ENCODE measurements at regions not wholly inside any gene's neighbourhood (a gene's known extent, or its start where the extent isn't known, plus 50 kb on each side); places are given as distances from the start of the nearest gene placed in this dataset.

- Histone ChIP-seq H3K4me1 (ENCODE audit: control insufficient read depth in 3 of 3, insufficient read depth in 3 of 3, low read length in 3 of 3) (peaks cover 0 to 14% (median 10%) of the 10 kb centered on the region in 3 donors), H3K9ac (ENCODE audit: low read depth in 1 of 3, low read length in 3 of 3) (no peak overlapping the region), H3K4me3 (ENCODE audit: low read length in 3 of 3) (no peak overlapping the region), H3K27ac (ENCODE audit: low read depth, low read length) (no peak overlapping the region), H3K9me3 (ENCODE audit: control insufficient read depth in 3 of 3, low read length in 3 of 3) (no peaks in the 10 kb centered on the region), H3K27me3 (ENCODE audit: control insufficient read depth in 3 of 3, insufficient read depth in 3 of 3, low read length in 3 of 3) (peaks cover 0 to 6% (median 0%) of the 10 kb centered on the region in 3 donors), H3K36me3 (ENCODE audit: control insufficient read depth in 3 of 3, insufficient read depth in 3 of 3, low read length in 3 of 3) (no peaks in the 10 kb centered on the region)
Observed at GRCh38 chrX:39070009-39070408, 268.8 kb downstream of the MID1IP1 start.

GRCh38 chrX:39073131-39073530 lies 271.9 kb downstream of the MID1IP1 start:
- no peaks in the 10 kb centered on the region for H3K36me3 ChIP-seq (ENCODE audit: control insufficient read depth in 3 of 3, insufficient read depth in 3 of 3, low read length in 3 of 3)
- no peaks in the 10 kb centered on the region for H3K4me1 ChIP-seq (ENCODE audit: control insufficient read depth in 3 of 3, insufficient read depth in 3 of 3, low read length in 3 of 3)
- H3K27me3 ChIP-seq (ENCODE audit: control insufficient read depth in 3 of 3, insufficient read depth in 3 of 3, low read length in 3 of 3) = peaks cover 0 to 3% (median 0%) of the 10 kb centered on the region in 3 donors
- no peak overlapping the region for H3K27ac ChIP-seq (ENCODE audit: low read depth, low read length)
- no peaks in the 10 kb centered on the region for H3K9me3 ChIP-seq (ENCODE audit: control insufficient read depth in 3 of 3, low read length in 3 of 3)
- no peak overlapping the region for H3K9ac ChIP-seq (ENCODE audit: low read depth in 1 of 3, low read length in 3 of 3)
- H3K4me3 ChIP-seq (ENCODE audit: low read length in 3 of 3) = no peak overlapping the region

GRCh38 chrX:39096599-39096998 lies 295.3 kb downstream of the MID1IP1 start:
- Histone ChIP-seq H3K4me1 (ENCODE audit: control insufficient read depth in 3 of 3, insufficient read depth in 3 of 3, low read length in 3 of 3) (no peaks in the 10 kb centered on the region), H3K27me3 (ENCODE audit: control insufficient read depth in 3 of 3, insufficient read depth in 3 of 3, low read length in 3 of 3) (no peaks in the 10 kb centered on the region), H3K9me3 (ENCODE audit: control insufficient read depth in 3 of 3, low read length in 3 of 3) (no peaks in the 10 kb centered on the region), H3K36me3 (ENCODE audit: control insufficient read depth in 3 of 3, insufficient read depth in 3 of 3, low read length in 3 of 3) (no peaks in the 10 kb centered on the region), H3K27ac (ENCODE audit: low read depth, low read length) (no peak overlapping the region), H3K4me3 (ENCODE audit: low read length in 3 of 3) (no peak overlapping the region), H3K9ac (ENCODE audit: low read depth in 1 of 3, low read length in 3 of 3) (no peak overlapping the region)

- Histone ChIP-seq H3K9me3 (ENCODE audit: control insufficient read depth in 3 of 3, low read length in 3 of 3) (no peaks in the 10 kb centered on the region), H3K4me1 (ENCODE audit: control insufficient read depth in 3 of 3, insufficient read depth in 3 of 3, low read length in 3 of 3) (no peaks in the 10 kb centered on the region), H3K4me3 (ENCODE audit: low read length in 3 of 3) (no peak overlapping the region), H3K27me3 (ENCODE audit: control insufficient read depth in 3 of 3, insufficient read depth in 3 of 3, low read length in 3 of 3) (no peaks in the 10 kb centered on the region), H3K9ac (ENCODE audit: low read depth in 1 of 3, low read length in 3 of 3) (no peak overlapping the region), H3K27ac (ENCODE audit: low read depth, low read length) (no peak overlapping the region), H3K36me3 (ENCODE audit: control insufficient read depth in 3 of 3, insufficient read depth in 3 of 3, low read length in 3 of 3) (no peaks in the 10 kb centered on the region)
Observed at GRCh38 chrX:39104745-39105144, 303.5 kb downstream of the MID1IP1 start.

GRCh38 chrX:39112143-39112542 lies 310.9 kb downstream of the MID1IP1 start:
- Histone ChIP-seq H3K27ac (ENCODE audit: low read depth, low read length) (no peak overlapping the region), H3K36me3 (ENCODE audit: control insufficient read depth in 3 of 3, insufficient read depth in 3 of 3, low read length in 3 of 3) (no peaks in the 10 kb centered on the region), H3K4me1 (ENCODE audit: control insufficient read depth in 3 of 3, insufficient read depth in 3 of 3, low read length in 3 of 3) (no peaks in the 10 kb centered on the region), H3K4me3 (ENCODE audit: low read length in 3 of 3) (no peak overlapping the region), H3K9ac (ENCODE audit: low read depth in 1 of 3, low read length in 3 of 3) (no peak overlapping the region), H3K9me3 (ENCODE audit: control insufficient read depth in 3 of 3, low read length in 3 of 3) (peaks cover 0 to 5% (median 0%) of the 10 kb centered on the region in 3 donors), H3K27me3 (ENCODE audit: control insufficient read depth in 3 of 3, insufficient read depth in 3 of 3, low read length in 3 of 3) (no peaks in the 10 kb centered on the region)

GRCh38 chrX:39115166-39115565 lies 313.9 kb downstream of the MID1IP1 start:
- Histone ChIP-seq H3K36me3 (ENCODE audit: control insufficient read depth in 3 of 3, insufficient read depth in 3 of 3, low read length in 3 of 3) (no peaks in the 10 kb centered on the region), H3K4me3 (ENCODE audit: low read length in 3 of 3) (no peak overlapping the region), H3K4me1 (ENCODE audit: control insufficient read depth in 3 of 3, insufficient read depth in 3 of 3, low read length in 3 of 3) (no peaks in the 10 kb centered on the region), H3K9me3 (ENCODE audit: control insufficient read depth in 3 of 3, low read length in 3 of 3) (peaks cover 0 to 5% (median 0%) of the 10 kb centered on the region in 3 donors), H3K27me3 (ENCODE audit: control insufficient read depth in 3 of 3, insufficient read depth in 3 of 3, low read length in 3 of 3) (peaks cover 0 to 3% (median 0%) of the 10 kb centered on the region in 3 donors), H3K9ac (ENCODE audit: low read depth in 1 of 3, low read length in 3 of 3) (no peak overlapping the region), H3K27ac (ENCODE audit: low read depth, low read length) (no peak overlapping the region)

- no peaks in the 10 kb centered on the region for H3K9me3 ChIP-seq (ENCODE audit: control insufficient read depth in 3 of 3, low read length in 3 of 3)
- H3K4me1 ChIP-seq (ENCODE audit: control insufficient read depth in 3 of 3, insufficient read depth in 3 of 3, low read length in 3 of 3) = no peaks in the 10 kb centered on the region
- no peak overlapping the region for H3K9ac ChIP-seq (ENCODE audit: low read depth in 1 of 3, low read length in 3 of 3)
- no peak overlapping the region for H3K27ac ChIP-seq (ENCODE audit: low read depth, low read length)
- H3K27me3 ChIP-seq (ENCODE audit: control insufficient read depth in 3 of 3, insufficient read depth in 3 of 3, low read length in 3 of 3) = peaks cover 0 to 3% (median 0%) of the 10 kb centered on the region in 3 donors
- H3K4me3 ChIP-seq (ENCODE audit: low read length in 3 of 3) = no peak overlapping the region
- no peaks in the 10 kb centered on the region for H3K36me3 ChIP-seq (ENCODE audit: control insufficient read depth in 3 of 3, insufficient read depth in 3 of 3, low read length in 3 of 3)
Observed at GRCh38 chrX:39117101-39117500, 315.8 kb downstream of the MID1IP1 start.

- H3K4me1 ChIP-seq (ENCODE audit: control insufficient read depth in 3 of 3, insufficient read depth in 3 of 3, low read length in 3 of 3) = no peaks in the 10 kb centered on the region
- no peaks in the 10 kb centered on the region for H3K36me3 ChIP-seq (ENCODE audit: control insufficient read depth in 3 of 3, insufficient read depth in 3 of 3, low read length in 3 of 3)
- peaks cover 0 to 3% (median 0%) of the 10 kb centered on the region in 3 donors for H3K27me3 ChIP-seq (ENCODE audit: control insufficient read depth in 3 of 3, insufficient read depth in 3 of 3, low read length in 3 of 3)
- H3K9ac ChIP-seq (ENCODE audit: low read depth in 1 of 3, low read length in 3 of 3) = no peak overlapping the region
- no peak overlapping the region for H3K27ac ChIP-seq (ENCODE audit: low read depth, low read length)
- H3K9me3 ChIP-seq (ENCODE audit: control insufficient read depth in 3 of 3, low read length in 3 of 3) = no peaks in the 10 kb centered on the region
- no peak overlapping the region for H3K4me3 ChIP-seq (ENCODE audit: low read length in 3 of 3)
Observed at GRCh38 chrX:39121903-39122302, 320.6 kb downstream of the MID1IP1 start.

- Histone ChIP-seq H3K27ac (ENCODE audit: low read depth, low read length) (no peak overlapping the region), H3K4me3 (ENCODE audit: low read length in 3 of 3) (no peak overlapping the region), H3K27me3 (ENCODE audit: control insufficient read depth in 3 of 3, insufficient read depth in 3 of 3, low read length in 3 of 3) (no peaks in the 10 kb centered on the region), H3K9ac (ENCODE audit: low read depth in 1 of 3, low read length in 3 of 3) (no peak overlapping the region), H3K36me3 (ENCODE audit: control insufficient read depth in 3 of 3, insufficient read depth in 3 of 3, low read length in 3 of 3) (no peaks in the 10 kb centered on the region), H3K9me3 (ENCODE audit: control insufficient read depth in 3 of 3, low read length in 3 of 3) (no peaks in the 10 kb centered on the region), H3K4me1 (ENCODE audit: control insufficient read depth in 3 of 3, insufficient read depth in 3 of 3, low read length in 3 of 3) (no peaks in the 10 kb centered on the region)
Observed at GRCh38 chrX:39125834-39126233, 324.6 kb downstream of the MID1IP1 start.

GRCh38 chrX:39133971-39134370 lies 332.7 kb downstream of the MID1IP1 start:
- no peaks in the 10 kb centered on the region for H3K4me1 ChIP-seq (ENCODE audit: control insufficient read depth in 3 of 3, insufficient read depth in 3 of 3, low read length in 3 of 3)
- no peak overlapping the region for H3K27ac ChIP-seq (ENCODE audit: low read depth, low read length)
- no peaks in the 10 kb centered on the region for H3K9me3 ChIP-seq (ENCODE audit: control insufficient read depth in 3 of 3, low read length in 3 of 3)
- H3K9ac ChIP-seq (ENCODE audit: low read depth in 1 of 3, low read length in 3 of 3) = no peak overlapping the region
- H3K4me3 ChIP-seq (ENCODE audit: low read length in 3 of 3) = no peak overlapping the region
- H3K27me3 ChIP-seq (ENCODE audit: control insufficient read depth in 3 of 3, insufficient read depth in 3 of 3, low read length in 3 of 3) = no peaks in the 10 kb centered on the region
- no peaks in the 10 kb centered on the region for H3K36me3 ChIP-seq (ENCODE audit: control insufficient read depth in 3 of 3, insufficient read depth in 3 of 3, low read length in 3 of 3)

Measured in skeletal muscle tissue (tissue), 3 donors.